PC-3 (cell line): ENCODE measurements at regions not wholly inside any gene's neighbourhood (a gene's known extent, or its start where the extent isn't known, plus 50 kb on each side); places are given as distances from the start of the nearest gene placed in this dataset.

Source experiments
- ATAC-seq: fragments of 200-7000 bp; cut with Tn5 transposase; 2 replicates; pipeline ENCODE4 v1.9.1; 2020; ENCODE audit warnings: mild to moderate bottlenecking, moderate library complexity
- BruUV-seq: library from RNA; stranded (reverse); fragments of 400-500 nt; replicated peaks from 2 replicates; lab custom pipeline; 2021; lab: Mats Ljungman, UMichigan
- CTCF ChIA-PET: fragments of 300-600 bp; sonication (Branson Sonifier 250); formaldehyde crosslinking; loops from one replicate; lab custom pipeline; 2022; ENCODE audit warnings: antibody characterized with exemption; lab: Charles Lee
- POLR2A ChIA-PET: fragments of 300-600 bp; sonication (Branson Sonifier 250); formaldehyde crosslinking; loops from one replicate; lab custom pipeline; 2022; ENCODE audit warnings: antibody characterized with exemption; ENCODE audit not compliant: unreplicated experiment; lab: Charles Lee
- DNase-seq: peaks from one replicate; pipeline ENCODE4 v3.0.0-alpha.2; 2015
- H2AFZ ChIP-seq: fragments of 300-600 bp; sonication (generic); 2 replicates; pipeline ENCODE4 v1.6.0; 2016; ENCODE audit warnings: antibody characterized with exemption, low read length
- H3F3A ChIP-seq: fragments of 300-600 bp; sonication (generic); one replicate; pipeline ENCODE4 v1.6.0; 2017; ENCODE audit warnings: antibody characterized with exemption, low read length, control low read depth, mild to moderate bottlenecking; ENCODE audit not compliant: unreplicated experiment
- H3K27ac ChIP-seq: fragments of 300-600 bp; sonication (generic); 2 replicates; pipeline ENCODE4 v1.5.1; 2016; ENCODE audit warnings: mild to moderate bottlenecking, low read length
- H3K27me3 ChIP-seq: fragments of 300-600 bp; sonication (generic); 2 replicates; pipeline ENCODE4 v1.6.1; 2016; ENCODE audit warnings: low read length, mixed read lengths
- H3K36me3 ChIP-seq: fragments of 300-600 bp; sonication (generic); 2 replicates; pipeline ENCODE4 v1.6.1; 2016; ENCODE audit warnings: low read depth, mixed run types, low read length, mixed read lengths
- H3K4me1 ChIP-seq: fragments of 300-600 bp; sonication (generic); 2 replicates; pipeline ENCODE4 v1.5.1; 2016; ENCODE audit warnings: low read length; ENCODE audit not compliant: insufficient read depth
- H3K4me2 ChIP-seq: fragments of 300-600 bp; sonication (generic); 2 replicates; pipeline ENCODE4 v1.6.0; 2016; ENCODE audit warnings: low read length
- H3K4me3 ChIP-seq: fragments of 300-600 bp; sonication (generic); 2 replicates; pipeline ENCODE4 v1.5.1; 2016; ENCODE audit warnings: mild to moderate bottlenecking, low read length, mixed read lengths
- H3K79me2 ChIP-seq: fragments of 300-600 bp; sonication (generic); 2 replicates; pipeline ENCODE4 v1.6.1; 2017; ENCODE audit warnings: low read length, mixed read lengths
- H3K9ac ChIP-seq: fragments of 300-600 bp; sonication (generic); 2 replicates; pipeline ENCODE4 v1.6.0; 2016; ENCODE audit warnings: mild to moderate bottlenecking, low read length
- H3K9me2 ChIP-seq: fragments of 300-600 bp; sonication (generic); replicated peaks from 2 replicates; pipeline ENCODE4 v1.6.1; 2016; ENCODE audit warnings: mixed run types, low read length, mixed read lengths
- H3K9me3 ChIP-seq: fragments of 300-600 bp; sonication (generic); 2 replicates; pipeline ENCODE4 v1.6.1; 2016; ENCODE audit warnings: low read length, mixed read lengths
- H4K20me1 ChIP-seq: fragments of 300-600 bp; sonication (generic); 2 replicates; pipeline ENCODE4 v1.6.1; 2016; ENCODE audit warnings: low read length, mixed read lengths
- EZH2 ChIP-seq: fragments of 300-600 bp; sonication (generic); IDR thresholded peaks from one replicate; pipeline ENCODE4 v1.6.1; 2017; ENCODE audit warnings: antibody characterized with exemption, mild to moderate bottlenecking, low read length; ENCODE audit not compliant: unreplicated experiment
- EZH2phosphoT487 ChIP-seq: fragments of 300-600 bp; sonication (generic); IDR thresholded peaks from 2 replicates; pipeline ENCODE4 v1.6.1; 2018; ENCODE audit warnings: mild to moderate bottlenecking, antibody characterized with exemption, low read length, borderline replicate concordance
- intact Hi-C: fragments of 100-400 bp; cut with micrococcal nuclease; formaldehyde crosslinking; loops from 2 replicates; pipeline ENCODE4 v1.9.0; 2023
- TF ChIP-seq, protein P1 (sequence below): fragments of 300-600 bp; sonication (generic); conservative IDR thresholded peaks from 2 replicates; pipeline ENCODE4 v1.5.1; 2017; ENCODE audit warnings: antibody characterized with exemption, low read depth, mild to moderate bottlenecking, low read length

- ATAC-seq (no peak), DNase-seq (no peak)
- no peak overlapping the region for H3K4me3 ChIP-seq
- H3K27ac ChIP-seq = no peak overlapping the region
- H3K9me2 ChIP-seq = no peaks in the 10 kb centered on the region
- TF ChIP-seq, protein P1, sequence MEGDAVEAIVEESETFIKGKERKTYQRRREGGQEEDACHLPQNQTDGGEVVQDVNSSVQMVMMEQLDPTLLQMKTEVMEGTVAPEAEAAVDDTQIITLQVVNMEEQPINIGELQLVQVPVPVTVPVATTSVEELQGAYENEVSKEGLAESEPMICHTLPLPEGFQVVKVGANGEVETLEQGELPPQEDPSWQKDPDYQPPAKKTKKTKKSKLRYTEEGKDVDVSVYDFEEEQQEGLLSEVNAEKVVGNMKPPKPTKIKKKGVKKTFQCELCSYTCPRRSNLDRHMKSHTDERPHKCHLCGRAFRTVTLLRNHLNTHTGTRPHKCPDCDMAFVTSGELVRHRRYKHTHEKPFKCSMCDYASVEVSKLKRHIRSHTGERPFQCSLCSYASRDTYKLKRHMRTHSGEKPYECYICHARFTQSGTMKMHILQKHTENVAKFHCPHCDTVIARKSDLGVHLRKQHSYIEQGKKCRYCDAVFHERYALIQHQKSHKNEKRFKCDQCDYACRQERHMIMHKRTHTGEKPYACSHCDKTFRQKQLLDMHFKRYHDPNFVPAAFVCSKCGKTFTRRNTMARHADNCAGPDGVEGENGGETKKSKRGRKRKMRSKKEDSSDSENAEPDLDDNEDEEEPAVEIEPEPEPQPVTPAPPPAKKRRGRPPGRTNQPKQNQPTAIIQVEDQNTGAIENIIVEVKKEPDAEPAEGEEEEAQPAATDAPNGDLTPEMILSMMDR = no peak
- no peak for TF ChIP-seq EZH2
- no peak for TF ChIP-seq EZH2phosphoT487
- H3K79me2 ChIP-seq = no peaks in the 10 kb centered on the region
- no peak overlapping the region for H2AFZ ChIP-seq
- no peaks in the 10 kb centered on the region for H3K36me3 ChIP-seq
- no peaks in the 10 kb centered on the region for H3K9me3 ChIP-seq
- intact Hi-C loops = no loop called here
- BruUV-seq = no TSS peak
- H3K4me1 ChIP-seq = no peaks in the 10 kb centered on the region
- no peaks in the 10 kb centered on the region for H4K20me1 ChIP-seq
- H3F3A ChIP-seq = no peaks in the 10 kb centered on the region
- H3K9ac ChIP-seq = no peak overlapping the region
- ChIA-PET CTCF (no interaction called here), POLR2A (no interaction called here)
- no peaks in the 10 kb centered on the region for H3K27me3 ChIP-seq
- no peak overlapping the region for H3K4me2 ChIP-seq
These were observed 222.4 kb downstream of the ANTXR2 start for GRCh38 chr4:79850626-79851025.

- Histone ChIP-seq H3K4me1 (no peaks in the 10 kb centered on the region), H3K9ac (no peak overlapping the region), H3K9me2 (no peaks in the 10 kb centered on the region), H3F3A (no peaks in the 10 kb centered on the region), H3K27ac (no peak overlapping the region), H3K4me3 (no peak overlapping the region), H3K79me2 (no peaks in the 10 kb centered on the region), H2AFZ (no peak overlapping the region), H3K4me2 (no peak overlapping the region), H3K36me3 (no peaks in the 10 kb centered on the region), H3K9me3 (no peaks in the 10 kb centered on the region), H3K27me3 (no peaks in the 10 kb centered on the region), H4K20me1 (no peaks in the 10 kb centered on the region)
- DNase-seq (peak; percentile 19), ATAC-seq (peak; percentile 22; the same call in 1 of the 2 replicates)
- CTCF ChIA-PET = no interaction called here
- intact Hi-C loops = no loop called here
- no peak for TF ChIP-seq EZH2
- TF ChIP-seq EZH2phosphoT487 = no peak
- TF ChIP-seq, protein P1 = no peak
- BruUV-seq = no TSS peak
- POLR2A ChIA-PET = no interaction called here
These were observed 224.7 kb downstream of the ANTXR2 start for GRCh38 chr4:79848329-79848728.

DNA sequence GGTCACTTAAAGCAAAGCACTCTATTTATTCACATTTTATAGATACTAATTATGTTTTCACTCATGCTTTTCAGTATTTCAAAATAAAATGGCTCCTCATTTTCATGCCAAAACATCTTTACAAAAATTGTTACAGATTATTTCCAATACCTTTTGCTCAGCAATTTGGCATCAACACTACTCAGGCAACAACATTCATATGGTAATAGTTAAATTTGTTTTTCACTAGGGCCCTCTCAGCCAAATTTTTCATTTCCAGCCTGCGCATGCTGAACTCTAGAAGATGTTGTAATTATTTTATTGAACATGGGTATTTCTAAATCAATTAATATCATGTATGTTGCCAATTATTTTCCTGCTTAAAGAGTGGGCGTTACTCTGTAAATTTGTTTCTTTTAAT, 225.6 kb downstream of the ANTXR2 start:
- CTCF ChIA-PET = no interaction called here
- H3K36me3 ChIP-seq = no peaks in the 10 kb centered on the region
- H3K9me2 ChIP-seq = no peaks in the 10 kb centered on the region
- no peak overlapping the region for H3K9ac ChIP-seq
- H3K9me3 ChIP-seq = no peaks in the 10 kb centered on the region
- ATAC-seq (no peak), DNase-seq (no peak)
- no peak overlapping the region for H3K27ac ChIP-seq
- no peaks in the 10 kb centered on the region for H3K79me2 ChIP-seq
- POLR2A ChIA-PET = no interaction called here
- no peaks in the 10 kb centered on the region for H3F3A ChIP-seq
- H4K20me1 ChIP-seq = no peaks in the 10 kb centered on the region
- H3K4me2 ChIP-seq = no peak overlapping the region
- TF ChIP-seq EZH2 (no peak), EZH2phosphoT487 (no peak)
- TF ChIP-seq, protein P1 = no peak
- BruUV-seq = no TSS peak
- H2AFZ ChIP-seq = no peak overlapping the region
- H3K4me3 ChIP-seq = no peak overlapping the region
- intact Hi-C loops = no loop called here
- H3K4me1 ChIP-seq = no peaks in the 10 kb centered on the region
- H3K27me3 ChIP-seq = no peaks in the 10 kb centered on the region
